Gastrocnemius medialis (tissue), 4 donors: ENCODE measurements at regions not wholly inside any gene's neighbourhood (a gene's known extent, or its start where the extent isn't known, plus 50 kb on each side); places are given as distances from the start of the nearest gene placed in this dataset.

Source experiments
- ATAC-seq, 2 donors: fragments of 150-250 bp; one replicate each; pipeline ENCODE4 v1.9.1; 2016
- DNase-seq, 2 donors: peaks; one replicate each; pipeline ENCODE4 v3.0.0-alpha.2; 2019
- H3K27ac ChIP-seq, 4 donors: fragments of 200-600 bp; sonication (generic); 1 replicate in 1 of 4; 2 replicates in 3 of 4; pipeline ENCODE4 v1.5.1; 2016 to 2018; ENCODE audit warnings: mild to moderate bottlenecking in 2 of 4, moderate library complexity in 1 of 4
- H3K27me3 ChIP-seq, 3 donors: fragments of 200-600 bp; sonication (generic) in 2 of 3; 1 replicate in 1 of 3; 2 replicates in 2 of 3; pipeline versions ENCODE4 v1.5.1 to v1.6.0; 2016 to 2019; ENCODE audit warnings: mild to moderate bottlenecking in 1 of 3, moderate library complexity in 1 of 3
- H3K36me3 ChIP-seq, 2 donors: fragments of 200-600 bp; sonication (generic) in 1 of 2; one replicate each; pipeline ENCODE4 v1.5.1; 2017 to 2018
- H3K4me1 ChIP-seq, 2 donors: fragments of 200-600 bp; sonication (generic) in 1 of 2; one replicate each; pipeline ENCODE4 v1.5.1; 2016 to 2017; ENCODE audit warnings: mild to moderate bottlenecking in 2 of 2
- H3K4me3 ChIP-seq, 4 donors: fragments of 200-600 bp; sonication (generic) in 3 of 4; 1 replicate in 1 of 4; 2 replicates in 3 of 4; pipeline ENCODE4 v1.5.1; 2016 to 2019; ENCODE audit warnings: mild to moderate bottlenecking in 2 of 4
- H3K9me3 ChIP-seq, 3 donors: fragments of 200-600 bp; sonication (generic) in 2 of 3; 1 replicate in 1 of 3; 2 replicates in 2 of 3; pipeline ENCODE4 v1.5.1; 2016 to 2019
- CTCF ChIP-seq, 5 experiments: fragments of 450-650 bp in 3 of 5; fragments of 200-600 bp in 2 of 5; sonication (generic) in 2 of 5; IDR thresholded peaks in 4 of 5; conservative IDR thresholded peaks in 1 of 5; 1 replicate in 4 of 5; 2 replicates in 1 of 5; pipeline ENCODE4 v1.5.1; 2016 to 2019; ENCODE audit warnings: antibody characterized with exemption in 5 of 5, mild to moderate bottlenecking in 3 of 5, moderate library complexity in 3 of 5
- POLR2A ChIP-seq, 2 donors: fragments of 450-650 bp; IDR thresholded peaks; one replicate each; pipeline ENCODE4 v1.6.1; 2017; ENCODE audit warnings: antibody characterized with exemption in 2 of 2, mild to moderate bottlenecking in 2 of 2, moderate library complexity in 2 of 2
- in situ Hi-C, 4 donors: fragments of 200-750 bp; cut with MboI; loops; one replicate each; pipeline versions ENCODE4 v1.15.0 to v1.8.0; 2017; ENCODE audit warnings: low sequenced_read_pairs in 4 of 4
- intact Hi-C: fragments of 100-400 bp; cut with DNase I; formaldehyde crosslinking; loops from one replicate; pipeline ENCODE4 v1.15.1; 2023; ENCODE audit warnings: low total_unique reads

DNA sequence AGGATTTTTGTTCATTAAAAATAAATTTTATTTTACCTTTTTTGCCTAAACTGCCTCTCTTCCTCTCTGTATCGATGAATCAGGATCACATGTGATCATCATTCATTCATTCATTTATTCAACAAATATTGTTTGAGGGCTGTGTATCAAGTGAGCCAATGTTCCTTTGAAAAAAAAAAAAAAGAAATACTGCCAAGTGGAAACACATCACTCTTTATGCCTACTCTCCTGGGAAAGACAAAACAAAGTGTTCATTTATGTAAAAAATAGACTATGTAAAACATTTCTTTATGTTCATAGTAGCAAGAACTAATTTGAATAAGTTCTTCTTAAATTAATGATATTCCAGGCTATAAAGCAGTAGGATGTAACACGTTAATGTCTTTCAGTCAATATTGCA lies 233.1 kb downstream of the POSTN start:
- ATAC-seq (no peak), DNase-seq (no peak)
- no peak for TF ChIP-seq CTCF (IDR thresholded peaks at IDR 0.05 in 4 of 5, conservative IDR thresholded peaks at IDR 0.05 in 1 of 5)
- no peak for TF ChIP-seq POLR2A (IDR thresholded peaks at IDR 0.05)
- H3K27me3 ChIP-seq = no peaks in the 10 kb centered on the region
- no peaks in the 10 kb centered on the region for H3K4me1 ChIP-seq
- H3K9me3 ChIP-seq = no peaks in the 10 kb centered on the region
- no peaks in the 10 kb centered on the region for H3K36me3 ChIP-seq
- in situ Hi-C loops (no loop called here), intact Hi-C loops (no loop called here)
- no peak overlapping the region for H3K4me3 ChIP-seq
- no peak overlapping the region for H3K27ac ChIP-seq

GRCh38 chr13:37364956-37365355 lies 233.6 kb downstream of the POSTN start:
- no peak overlapping the region for H3K27ac ChIP-seq
- H3K27me3 ChIP-seq = no peaks in the 10 kb centered on the region
- DNase-seq = no peak
- intact Hi-C loops = no loop called here
- in situ Hi-C loops = no loop called here
- no peak for TF ChIP-seq CTCF (IDR thresholded peaks at IDR 0.05 in 4 of 5, conservative IDR thresholded peaks at IDR 0.05 in 1 of 5)
- TF ChIP-seq POLR2A (IDR thresholded peaks at IDR 0.05) = no peak
- H3K4me3 ChIP-seq = no peak overlapping the region
- H3K36me3 ChIP-seq = no peaks in the 10 kb centered on the region
- H3K9me3 ChIP-seq = no peaks in the 10 kb centered on the region
- no peaks in the 10 kb centered on the region for H3K4me1 ChIP-seq
- no peak for ATAC-seq

DNA sequence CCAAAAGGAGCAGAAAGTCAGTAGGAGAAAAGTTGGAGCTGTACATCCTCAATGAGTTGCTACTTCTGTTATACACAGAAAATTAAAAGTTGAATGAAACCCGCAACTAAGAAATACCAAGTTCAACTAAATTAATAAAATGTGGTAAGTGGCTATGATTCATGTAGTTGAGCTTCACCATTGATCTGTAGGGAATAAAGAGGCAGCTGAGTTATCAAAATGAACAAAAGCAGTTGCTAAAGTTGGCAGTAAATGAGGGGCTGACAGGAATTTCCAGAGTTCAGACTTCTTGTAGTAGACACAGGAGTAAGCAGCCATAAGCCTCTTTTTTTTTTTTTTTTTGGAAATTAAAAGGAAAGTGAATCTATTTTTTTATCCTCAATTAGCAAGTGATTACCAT lies 234.6 kb downstream of the POSTN start:
- in situ Hi-C loops = no loop called here
- no peak for TF ChIP-seq CTCF (IDR thresholded peaks at IDR 0.05 in 4 of 5, conservative IDR thresholded peaks at IDR 0.05 in 1 of 5)
- TF ChIP-seq POLR2A (IDR thresholded peaks at IDR 0.05) = no peak

DNA sequence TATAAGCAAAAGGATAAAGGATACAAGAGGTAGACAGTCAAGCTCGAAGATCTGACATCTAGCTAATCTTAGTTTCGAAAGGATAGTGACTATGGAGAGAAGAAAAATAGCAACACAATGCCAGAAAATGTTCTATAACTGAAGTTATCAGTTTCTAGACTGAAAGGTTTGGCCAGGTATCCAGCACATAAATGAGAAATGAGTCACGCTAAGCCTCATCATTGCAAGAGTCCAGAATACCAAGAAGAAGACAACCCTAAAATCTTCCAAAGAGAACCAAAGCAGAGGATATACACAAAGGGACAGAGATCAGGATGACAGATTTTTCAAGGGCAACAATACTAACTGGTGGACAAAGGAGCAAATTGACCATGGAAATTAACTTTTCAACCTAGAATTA lies 237.0 kb downstream of the POSTN start:
- intact Hi-C loops (no loop called here), in situ Hi-C loops (no loop called here)
- TF ChIP-seq CTCF (IDR thresholded peaks at IDR 0.05 in 4 of 5, conservative IDR thresholded peaks at IDR 0.05 in 1 of 5) = no peak
- TF ChIP-seq POLR2A (IDR thresholded peaks at IDR 0.05) = no peak
- H3K9me3 ChIP-seq = no peaks in the 10 kb centered on the region
- no peak for ATAC-seq
- no peaks in the 10 kb centered on the region for H3K4me1 ChIP-seq
- H3K36me3 ChIP-seq = no peaks in the 10 kb centered on the region
- H3K4me3 ChIP-seq = no peak overlapping the region
- no peak overlapping the region for H3K27ac ChIP-seq
- no peaks in the 10 kb centered on the region for H3K27me3 ChIP-seq
- no peak for DNase-seq

More for the DNA sequence above, 234.6 kb downstream of the POSTN start:
- Histone ChIP-seq H3K4me1 (no peaks in the 10 kb centered on the region), H3K27ac (no peak overlapping the region), H3K36me3 (no peaks in the 10 kb centered on the region), H3K9me3 (no peaks in the 10 kb centered on the region), H3K27me3 (no peaks in the 10 kb centered on the region), H3K4me3 (no peak overlapping the region)
- intact Hi-C loops = no loop called here
- no peak for DNase-seq
- ATAC-seq = no peak

DNA sequence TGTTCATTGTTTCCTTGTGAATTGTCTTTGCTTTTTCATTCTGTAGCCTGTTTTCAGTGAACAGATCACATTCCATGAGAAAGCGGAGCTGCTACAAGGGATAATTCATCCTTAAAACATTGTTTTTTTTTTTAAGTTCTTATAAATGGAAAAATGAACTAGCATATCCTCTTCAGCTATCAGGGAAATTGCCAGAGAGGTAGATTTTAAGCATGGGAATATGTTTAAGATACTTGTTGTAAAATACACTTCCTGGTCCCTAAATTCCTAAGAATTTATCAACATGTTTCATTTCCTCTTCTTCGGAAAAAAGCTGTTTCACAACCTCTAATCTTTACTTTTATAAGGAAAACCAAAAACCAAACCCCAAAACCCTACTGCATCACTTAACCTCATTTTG lies 238.0 kb downstream of the POSTN start:
- no peak for DNase-seq
- no peaks in the 10 kb centered on the region for H3K4me1 ChIP-seq
- H3K4me3 ChIP-seq = no peak overlapping the region
- in situ Hi-C loops = no loop called here
- no peak for ATAC-seq
- no peaks in the 10 kb centered on the region for H3K27me3 ChIP-seq
- no peak for TF ChIP-seq CTCF (IDR thresholded peaks at IDR 0.05 in 4 of 5, conservative IDR thresholded peaks at IDR 0.05 in 1 of 5)
- no peak for TF ChIP-seq POLR2A (IDR thresholded peaks at IDR 0.05)
- H3K27ac ChIP-seq = no peak overlapping the region
- intact Hi-C loops = no loop called here
- no peaks in the 10 kb centered on the region for H3K9me3 ChIP-seq
- H3K36me3 ChIP-seq = no peaks in the 10 kb centered on the region
